HFF-Myc (cell line): ENCODE measurements at regions not wholly inside any gene's neighbourhood (a gene's known extent, or its start where the extent isn't known, plus 50 kb on each side); places are given as distances from the start of the nearest gene placed in this dataset.

Experiments
- DNase-seq: peaks from one replicate; pipeline ENCODE4 v3.0.0-alpha.2; 2011; ENCODE audit warnings: low read depth; ENCODE audit errors: extremely low read depth
- H3K4me3 ChIP-seq: replicated peaks from 2 replicates; pipeline ENCODE4 v1.5.1; 2011; ENCODE audit warnings: low read depth, mild to moderate bottlenecking, control low read depth, low read length
- TF ChIP-seq, protein P1 (sequence below): IDR thresholded peaks from 2 replicates; pipeline ENCODE4 v1.5.1; 2012; ENCODE audit warnings: mild to moderate bottlenecking, low read depth, low read length, control low read depth; ENCODE audit errors: missing control alignments

DNA sequence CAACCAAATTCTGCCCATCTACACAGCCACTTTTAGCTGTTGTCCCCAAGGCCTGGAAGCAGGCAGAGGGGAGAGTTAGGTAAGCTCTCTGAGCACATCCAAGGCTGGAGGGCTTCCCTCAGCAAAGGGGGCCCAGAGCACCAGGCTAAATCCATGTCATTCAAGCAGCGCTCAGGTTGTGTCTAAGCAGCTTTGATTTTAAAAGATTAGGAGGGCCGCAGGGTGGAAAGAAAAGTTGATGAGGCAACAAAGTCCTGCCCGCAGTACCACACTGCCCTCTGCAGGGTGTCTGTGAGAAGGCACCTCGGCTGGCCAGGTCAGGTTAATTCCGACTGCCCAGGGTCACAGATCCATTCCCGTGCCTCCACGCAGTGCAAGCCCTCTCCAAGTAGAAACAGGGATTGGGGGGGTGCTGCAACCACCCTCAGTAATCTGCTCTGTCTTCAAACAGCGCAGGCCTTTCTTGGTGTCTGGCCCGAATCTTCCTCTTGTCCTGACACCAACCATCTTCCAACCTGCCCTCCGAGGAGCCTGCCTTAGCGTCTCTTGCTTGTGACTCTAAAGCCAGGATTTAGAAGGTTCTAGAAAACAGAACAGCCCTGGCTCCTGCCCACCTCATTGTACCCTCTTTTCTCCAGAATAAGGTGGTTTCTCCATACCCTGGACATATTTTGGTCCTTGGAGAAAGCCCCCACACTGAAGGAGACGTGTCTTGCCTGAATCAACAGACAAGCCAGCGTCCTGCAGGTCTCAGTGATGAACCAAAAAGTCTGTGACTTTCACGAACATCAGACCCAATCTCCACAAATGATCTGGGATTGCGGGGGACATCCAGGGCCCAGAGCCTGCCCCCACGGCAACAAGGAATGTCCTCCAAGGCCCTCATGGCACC is 289.2 kb downstream of the TNS1 start:
- DNase-seq = peak; percentile 41
- TF ChIP-seq, protein P1, sequence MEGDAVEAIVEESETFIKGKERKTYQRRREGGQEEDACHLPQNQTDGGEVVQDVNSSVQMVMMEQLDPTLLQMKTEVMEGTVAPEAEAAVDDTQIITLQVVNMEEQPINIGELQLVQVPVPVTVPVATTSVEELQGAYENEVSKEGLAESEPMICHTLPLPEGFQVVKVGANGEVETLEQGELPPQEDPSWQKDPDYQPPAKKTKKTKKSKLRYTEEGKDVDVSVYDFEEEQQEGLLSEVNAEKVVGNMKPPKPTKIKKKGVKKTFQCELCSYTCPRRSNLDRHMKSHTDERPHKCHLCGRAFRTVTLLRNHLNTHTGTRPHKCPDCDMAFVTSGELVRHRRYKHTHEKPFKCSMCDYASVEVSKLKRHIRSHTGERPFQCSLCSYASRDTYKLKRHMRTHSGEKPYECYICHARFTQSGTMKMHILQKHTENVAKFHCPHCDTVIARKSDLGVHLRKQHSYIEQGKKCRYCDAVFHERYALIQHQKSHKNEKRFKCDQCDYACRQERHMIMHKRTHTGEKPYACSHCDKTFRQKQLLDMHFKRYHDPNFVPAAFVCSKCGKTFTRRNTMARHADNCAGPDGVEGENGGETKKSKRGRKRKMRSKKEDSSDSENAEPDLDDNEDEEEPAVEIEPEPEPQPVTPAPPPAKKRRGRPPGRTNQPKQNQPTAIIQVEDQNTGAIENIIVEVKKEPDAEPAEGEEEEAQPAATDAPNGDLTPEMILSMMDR = peak; percentile 96
- H3K4me3 ChIP-seq = no peak overlapping the region

DNA sequence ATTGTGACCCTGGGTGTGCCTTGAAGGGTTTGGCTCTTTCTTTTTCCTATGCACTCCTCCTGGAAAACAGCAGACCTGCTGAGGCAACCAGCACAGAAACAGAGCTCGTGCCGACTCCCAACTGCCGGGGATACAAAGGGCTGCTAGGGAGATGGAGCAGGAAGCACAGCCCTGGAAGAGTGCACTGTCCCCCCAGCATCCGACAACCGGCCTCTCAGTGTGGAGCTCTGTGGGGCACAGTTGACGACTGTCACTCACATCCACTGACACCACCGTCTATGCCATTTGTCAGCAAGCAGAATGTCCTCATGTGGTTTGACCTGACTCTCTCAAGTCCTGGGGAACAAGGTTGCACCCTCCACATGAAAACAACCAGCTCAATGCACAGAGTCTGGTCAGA is 290.4 kb downstream of the TNS1 start:
- TF ChIP-seq, protein P1 = no peak
- H3K4me3 ChIP-seq = no peak overlapping the region
- no peak for DNase-seq

DNA sequence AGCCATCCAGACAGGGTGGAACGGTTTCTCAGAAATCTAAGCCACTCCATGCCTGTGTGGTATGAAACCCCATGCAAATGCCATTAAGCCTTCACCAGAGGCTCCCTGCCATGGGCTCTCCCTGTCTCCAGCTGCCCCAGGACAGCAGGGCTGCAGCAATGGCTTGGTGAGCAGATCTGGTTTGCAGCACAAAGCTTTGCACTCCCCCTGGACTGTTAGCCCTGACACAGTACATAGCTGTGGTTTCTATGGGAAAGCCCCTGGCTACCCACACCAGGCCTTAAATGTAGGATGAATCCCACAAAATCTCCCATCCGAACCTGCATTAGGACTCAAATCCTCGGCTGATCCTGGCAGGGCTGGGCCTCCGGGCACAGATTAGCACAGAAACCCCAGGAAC is 291.6 kb downstream of the TNS1 start:
- TF ChIP-seq, protein P1 = no peak

DNA sequence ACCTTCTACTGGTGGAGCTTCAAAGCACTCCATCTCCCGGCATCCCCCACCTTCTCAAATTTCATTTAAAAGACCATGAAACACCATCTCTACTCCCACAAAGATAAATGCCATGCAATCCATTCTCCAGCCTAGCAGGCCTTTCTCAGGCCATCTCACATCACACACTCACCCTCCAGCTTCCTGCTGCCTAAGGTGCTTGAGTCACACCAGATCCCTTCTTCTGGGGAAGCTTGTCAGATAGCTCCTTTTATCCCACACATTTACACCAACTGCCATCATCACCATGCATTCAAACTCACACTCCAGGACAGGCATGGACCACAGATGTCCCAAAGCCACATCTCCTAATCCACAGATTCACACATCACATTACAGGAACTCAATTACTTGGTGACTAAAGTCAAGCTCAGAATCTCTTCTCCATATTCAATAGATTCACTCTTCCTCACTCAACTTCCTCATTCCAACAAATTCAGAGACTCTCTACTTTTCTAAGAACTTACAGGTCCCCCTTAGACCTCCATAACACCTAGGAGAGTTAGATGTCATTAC is 292.5 kb downstream of the TNS1 start:
- TF ChIP-seq, protein P1 = no peak
- H3K4me3 ChIP-seq = no peak overlapping the region
- no peak for DNase-seq

More for the DNA sequence above, 291.6 kb downstream of the TNS1 start:
- no peak for DNase-seq
- H3K4me3 ChIP-seq = no peak overlapping the region

DNA sequence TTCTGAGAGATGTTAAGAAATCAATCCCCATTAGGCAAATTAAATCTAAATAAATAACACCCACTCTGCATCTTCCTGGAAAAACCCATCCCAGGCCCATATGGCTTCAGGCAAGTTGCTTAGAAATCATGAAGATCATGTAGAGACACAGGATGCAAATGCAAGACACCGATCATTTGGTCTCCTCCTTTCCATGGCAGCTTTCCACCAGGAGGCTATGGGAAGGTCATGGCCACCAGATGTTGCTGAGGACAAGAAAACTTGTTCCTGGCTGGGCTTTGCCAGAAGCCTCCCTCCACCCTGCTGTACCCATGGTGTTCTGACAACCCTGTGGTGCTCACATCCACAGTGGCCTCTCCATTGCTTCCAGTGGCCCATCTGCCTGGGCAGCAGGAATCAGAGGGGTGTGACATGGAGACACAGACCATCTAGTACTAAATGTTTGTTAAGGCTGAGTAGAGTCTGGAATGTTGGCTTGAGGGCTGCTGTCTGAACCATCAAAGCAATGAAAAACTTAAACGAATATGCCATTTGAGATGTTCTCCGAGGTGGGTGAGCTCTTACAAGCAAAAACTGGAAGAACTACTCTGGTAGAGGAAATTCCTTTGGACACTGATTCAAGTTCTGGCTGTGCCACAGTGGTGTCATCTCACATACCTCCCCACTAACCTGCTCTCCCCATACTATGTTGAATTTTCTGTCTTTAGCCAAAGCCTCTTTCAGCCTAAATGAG is 293.2 kb downstream of the TNS1 start:
- DNase-seq = no peak
- H3K4me3 ChIP-seq = no peak overlapping the region
- TF ChIP-seq, protein P1 = no peak

DNA sequence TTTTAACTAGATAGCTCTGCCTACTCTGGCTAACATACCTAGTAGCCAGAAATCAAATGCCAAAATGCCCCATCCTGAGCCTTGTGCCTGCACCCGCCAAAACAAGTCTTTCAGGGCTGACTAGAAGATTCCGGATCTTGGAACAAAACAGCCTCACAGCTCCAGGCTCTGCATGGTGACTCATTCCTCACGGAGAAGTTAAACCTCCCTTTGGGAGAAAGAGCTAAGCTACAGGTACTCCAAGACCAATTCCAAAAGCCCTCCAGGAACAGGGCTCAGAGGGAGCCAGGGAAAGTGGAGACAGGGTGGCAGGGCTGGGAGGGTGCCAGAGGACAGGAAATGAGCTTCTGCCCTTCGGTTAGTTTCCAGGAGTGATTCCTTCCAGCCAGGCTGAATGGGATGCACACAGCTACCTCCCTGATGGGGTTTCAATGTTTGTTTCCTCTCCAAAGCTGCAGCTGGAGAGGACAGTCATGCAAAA is 295.6 kb downstream of the TNS1 start:
- no peak overlapping the region for H3K4me3 ChIP-seq
- TF ChIP-seq, protein P1 = no peak
- DNase-seq = no peak
